Ovary (tissue), 3 donors: ENCODE measurements at regions not wholly inside any gene's neighbourhood (a gene's known extent, or its start where the extent isn't known, plus 50 kb on each side); places are given as distances from the start of the nearest gene placed in this dataset.

Source experiments
- CTCF ChIP-seq, 3 donors: fragments of 450-650 bp in 2 of 3; fragments of 200-600 bp in 1 of 3; IDR thresholded peaks; one replicate each; pipeline versions ENCODE4 v1.5.1 to v1.8.0; 2016 to 2022; ENCODE audit warnings: antibody characterized with exemption in 3 of 3, mild to moderate bottlenecking in 1 of 3
- EP300 ChIP-seq: sonication (generic); formaldehyde crosslinking; IDR thresholded peaks from one replicate; pipeline ENCODE4 v1.6.1; 2017; ENCODE audit warnings: antibody characterized with exemption
- donor health status: DM: no; HTN: no; CAD: no.

DNA sequence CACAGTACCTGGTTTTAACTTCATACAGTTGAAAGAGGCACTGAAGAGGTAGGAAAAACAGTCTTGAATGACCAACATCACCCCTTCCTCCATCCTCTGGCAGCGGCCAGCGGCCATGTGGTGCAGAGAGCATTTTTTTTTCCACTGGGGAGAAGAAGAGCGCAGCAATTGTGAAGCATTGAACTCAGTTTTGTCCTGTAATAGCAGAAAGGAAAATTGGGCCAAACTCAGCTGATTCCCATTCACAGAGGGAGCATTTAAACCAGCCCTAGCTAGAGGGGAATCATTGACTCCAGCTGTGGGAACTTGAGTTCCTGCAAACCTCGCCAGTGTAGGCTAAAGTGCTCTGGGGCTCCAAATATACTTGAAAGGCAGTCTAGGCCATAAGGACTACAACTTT is 316.6 kb upstream of the CHST9 start:
- TF ChIP-seq EP300 (no peak), CTCF (IDR thresholded peaks at IDR 0.05) (no peak)
